ENCODE measurements at regions not wholly inside any gene's neighbourhood (a gene's known extent, or its start where the extent isn't known, plus 50 kb on each side); places are given as distances from the start of the nearest gene placed in this dataset.

- TF ChIP-seq, protein P1, sequence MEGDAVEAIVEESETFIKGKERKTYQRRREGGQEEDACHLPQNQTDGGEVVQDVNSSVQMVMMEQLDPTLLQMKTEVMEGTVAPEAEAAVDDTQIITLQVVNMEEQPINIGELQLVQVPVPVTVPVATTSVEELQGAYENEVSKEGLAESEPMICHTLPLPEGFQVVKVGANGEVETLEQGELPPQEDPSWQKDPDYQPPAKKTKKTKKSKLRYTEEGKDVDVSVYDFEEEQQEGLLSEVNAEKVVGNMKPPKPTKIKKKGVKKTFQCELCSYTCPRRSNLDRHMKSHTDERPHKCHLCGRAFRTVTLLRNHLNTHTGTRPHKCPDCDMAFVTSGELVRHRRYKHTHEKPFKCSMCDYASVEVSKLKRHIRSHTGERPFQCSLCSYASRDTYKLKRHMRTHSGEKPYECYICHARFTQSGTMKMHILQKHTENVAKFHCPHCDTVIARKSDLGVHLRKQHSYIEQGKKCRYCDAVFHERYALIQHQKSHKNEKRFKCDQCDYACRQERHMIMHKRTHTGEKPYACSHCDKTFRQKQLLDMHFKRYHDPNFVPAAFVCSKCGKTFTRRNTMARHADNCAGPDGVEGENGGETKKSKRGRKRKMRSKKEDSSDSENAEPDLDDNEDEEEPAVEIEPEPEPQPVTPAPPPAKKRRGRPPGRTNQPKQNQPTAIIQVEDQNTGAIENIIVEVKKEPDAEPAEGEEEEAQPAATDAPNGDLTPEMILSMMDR (conservative IDR thresholded peaks at IDR 0.05; ENCODE audit: low read depth, low read length), result no peak
- TF ChIP-seq MAFK (IDR thresholded peaks at IDR 0.05; ENCODE audit: low read depth, low read length) (no peak), POLR2A (IDR thresholded peaks at IDR 0.05; ENCODE audit: low read depth, low read length) (no peak), CHD1 (IDR thresholded peaks at IDR 0.05; ENCODE audit: low read depth, low read length) (no peak), CEBPB (IDR thresholded peaks at IDR 0.05; ENCODE audit: low read depth, low read length) (no peak)
- TF ChIP-seq, protein P2, sequence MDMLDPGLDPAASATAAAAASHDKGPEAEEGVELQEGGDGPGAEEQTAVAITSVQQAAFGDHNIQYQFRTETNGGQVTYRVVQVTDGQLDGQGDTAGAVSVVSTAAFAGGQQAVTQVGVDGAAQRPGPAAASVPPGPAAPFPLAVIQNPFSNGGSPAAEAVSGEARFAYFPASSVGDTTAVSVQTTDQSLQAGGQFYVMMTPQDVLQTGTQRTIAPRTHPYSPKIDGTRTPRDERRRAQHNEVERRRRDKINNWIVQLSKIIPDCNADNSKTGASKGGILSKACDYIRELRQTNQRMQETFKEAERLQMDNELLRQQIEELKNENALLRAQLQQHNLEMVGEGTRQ (IDR thresholded peaks at IDR 0.05; ENCODE audit: low read depth, low read length), result no peak
These were observed 94.6 kb upstream of the RFC3 start for GRCh38 chr13:33723365-33723764.

Data from IMR-90 (cell line).